ENCODE measurements at regions not wholly inside any gene's neighbourhood (a gene's known extent, or its start where the extent isn't known, plus 50 kb on each side); places are given as distances from the start of the nearest gene placed in this dataset.

- H3K27me3 ChIP-seq (ENCODE audit: low read depth, low read length), result no peaks in the 10 kb centered on the region
- H3K36me3 ChIP-seq (replicated peaks; ENCODE audit: low read depth, low read length), result no peaks in the 10 kb centered on the region
- H3K4me2 ChIP-seq (ENCODE audit: low read length), result no peak overlapping the region
- H3K27ac ChIP-seq (ENCODE audit: low read length), result no peak overlapping the region
- TF ChIP-seq CTCF (IDR thresholded peaks at IDR 0.05; ENCODE audit: low read depth, low read length), result no peak
- no peak for TF ChIP-seq EZH2phosphoT487 (IDR thresholded peaks at IDR 0.05; ENCODE audit: low read depth)
- no peaks in the 10 kb centered on the region for H4K20me1 ChIP-seq (ENCODE audit: insufficient read depth, low read length)
- no peak overlapping the region for H2AFZ ChIP-seq (ENCODE audit: low read depth, low read length)
- no peaks in the 10 kb centered on the region for H3K79me2 ChIP-seq (ENCODE audit: low read length)
- no peak overlapping the region for H3K9ac ChIP-seq (ENCODE audit: low read length)
- no peak overlapping the region for H3K4me3 ChIP-seq (ENCODE audit: low read length)
- no peaks in the 10 kb centered on the region for H3K9me3 ChIP-seq (ENCODE audit: insufficient read depth, low read length)
- H3K4me1 ChIP-seq (ENCODE audit: low read length), result no peaks in the 10 kb centered on the region
Measured at GRCh38 chr6:130537447-130537846, 171.6 kb downstream of the TMEM200A start.

GRCh38 chr6:130547723-130548122 is 181.9 kb downstream of the TMEM200A start:
- no peaks in the 10 kb centered on the region for H3K36me3 ChIP-seq (replicated peaks; ENCODE audit: low read depth, low read length)

DNA sequence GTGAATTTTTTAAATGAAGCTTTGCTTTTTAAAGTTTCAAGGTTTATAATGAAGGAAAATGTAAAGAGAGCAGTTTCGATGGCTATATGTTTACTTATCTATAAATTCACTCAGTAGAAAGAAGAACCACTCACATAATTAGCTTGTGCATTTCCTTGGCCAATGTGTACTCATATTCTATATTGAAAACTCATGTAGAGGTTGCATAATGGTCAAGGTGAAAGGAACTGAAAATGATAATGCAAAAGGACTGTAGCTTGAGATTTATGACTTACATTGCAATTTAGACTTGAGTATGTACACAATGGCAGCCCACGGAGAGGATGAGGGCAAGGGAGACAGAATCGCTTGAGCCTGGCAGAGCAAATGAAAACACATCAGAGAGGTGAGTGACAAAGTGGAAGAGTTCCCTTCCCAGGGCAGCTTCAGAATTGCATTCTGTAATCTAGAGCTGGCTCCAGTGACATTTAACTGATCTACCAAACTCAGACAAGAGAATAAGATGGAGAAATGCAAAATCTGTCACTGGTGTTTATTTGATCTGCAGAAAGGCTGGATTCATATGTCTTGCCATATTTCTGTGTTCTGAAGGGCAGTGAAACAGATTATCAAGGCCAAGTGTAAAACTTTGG is 191.8 kb downstream of the TMEM200A start:
- no peak overlapping the region for H3K9ac ChIP-seq (ENCODE audit: low read length)
- H3K4me1 ChIP-seq (ENCODE audit: low read length), result peaks cover 21% of the 10 kb centered on the region
- H3K4me2 ChIP-seq (ENCODE audit: low read length), result no peak overlapping the region
- TF ChIP-seq CTCF (IDR thresholded peaks at IDR 0.05; ENCODE audit: low read depth, low read length) (no peak), EZH2phosphoT487 (IDR thresholded peaks at IDR 0.05; ENCODE audit: low read depth) (no peak)
- no peak overlapping the region for H3K27ac ChIP-seq (ENCODE audit: low read length)
- H3K9me3 ChIP-seq (ENCODE audit: insufficient read depth, low read length), result peaks cover 3% of the 10 kb centered on the region; the same call in 1 of the 2 replicates
- H2AFZ ChIP-seq (ENCODE audit: low read depth, low read length), result no peak overlapping the region
- no peaks in the 10 kb centered on the region for H3K27me3 ChIP-seq (ENCODE audit: low read depth, low read length)
- no peaks in the 10 kb centered on the region for H4K20me1 ChIP-seq (ENCODE audit: insufficient read depth, low read length)
- H3K4me3 ChIP-seq (ENCODE audit: low read length), result no peak overlapping the region
- no peaks in the 10 kb centered on the region for H3K79me2 ChIP-seq (ENCODE audit: low read length)
- no peaks in the 10 kb centered on the region for H3K36me3 ChIP-seq (replicated peaks; ENCODE audit: low read depth, low read length)

More at GRCh38 chr6:130547723-130548122, 181.9 kb downstream of the TMEM200A start:
- Histone ChIP-seq H3K4me2 (ENCODE audit: low read length) (no peak overlapping the region), H3K9ac (ENCODE audit: low read length) (no peak overlapping the region), H3K9me3 (ENCODE audit: insufficient read depth, low read length) (no peaks in the 10 kb centered on the region), H3K27me3 (ENCODE audit: low read depth, low read length) (no peaks in the 10 kb centered on the region), H2AFZ (ENCODE audit: low read depth, low read length) (no peak overlapping the region), H3K4me1 (ENCODE audit: low read length) (peaks cover 7% of the 10 kb centered on the region), H3K27ac (ENCODE audit: low read length) (no peak overlapping the region), H3K4me3 (ENCODE audit: low read length) (no peak overlapping the region), H4K20me1 (ENCODE audit: insufficient read depth, low read length) (no peaks in the 10 kb centered on the region), H3K79me2 (ENCODE audit: low read length) (no peaks in the 10 kb centered on the region)
- no peak for TF ChIP-seq EZH2phosphoT487 (IDR thresholded peaks at IDR 0.05; ENCODE audit: low read depth)
- TF ChIP-seq CTCF (IDR thresholded peaks at IDR 0.05; ENCODE audit: low read depth, low read length), result no peak

GRCh38 chr6:130558131-130558530 is 192.3 kb downstream of the TMEM200A start:
- Histone ChIP-seq H3K4me2 (ENCODE audit: low read length) (no peak overlapping the region), H3K4me1 (ENCODE audit: low read length) (peaks cover 21% of the 10 kb centered on the region), H3K79me2 (ENCODE audit: low read length) (no peaks in the 10 kb centered on the region), H3K4me3 (ENCODE audit: low read length) (no peak overlapping the region), H3K9ac (ENCODE audit: low read length) (no peak overlapping the region), H4K20me1 (ENCODE audit: insufficient read depth, low read length) (no peaks in the 10 kb centered on the region), H3K27me3 (ENCODE audit: low read depth, low read length) (no peaks in the 10 kb centered on the region), H3K27ac (ENCODE audit: low read length) (no peak overlapping the region), H3K9me3 (ENCODE audit: insufficient read depth, low read length) (peaks cover 3% of the 10 kb centered on the region; the same call in 1 of the 2 replicates), H2AFZ (ENCODE audit: low read depth, low read length) (no peak overlapping the region), H3K36me3 (replicated peaks; ENCODE audit: low read depth, low read length) (no peaks in the 10 kb centered on the region)
- TF ChIP-seq EZH2phosphoT487 (IDR thresholded peaks at IDR 0.05; ENCODE audit: low read depth), result no peak
- no peak for TF ChIP-seq CTCF (IDR thresholded peaks at IDR 0.05; ENCODE audit: low read depth, low read length)

All from OCI-LY3 (cell line).